DMS53 (cell line): ENCODE measurements at regions not wholly inside any gene's neighbourhood (a gene's known extent, or its start where the extent isn't known, plus 50 kb on each side); places are given as distances from the start of the nearest gene placed in this dataset.
A peak's percentile ranks its signal among the peaks of the same experiment; 100 is the strongest.

Experiments
- DNase-seq: peaks from one replicate; lab custom pipeline; 2025; lab: John Stamatoyannopoulos, UW

GRCh38 chr3:144141496-144141895, 169.9 kb downstream of the DIPK2A start:
- DNase-seq, result no peak

- no peak for DNase-seq
Measured at GRCh38 chr3:144142151-144142840, 170.7 kb downstream of the DIPK2A start.

- DNase-seq, result no peak
Measured at GRCh38 chr3:144148356-144148755, 176.7 kb downstream of the DIPK2A start.

- DNase-seq, result no peak
Measured at GRCh38 chr3:144151983-144152382, 180.4 kb downstream of the DIPK2A start.

- DNase-seq, result no peak
Measured at GRCh38 chr3:144160627-144161026, 189.0 kb downstream of the DIPK2A start.

GRCh38 chr3:144162042-144162441, 190.4 kb downstream of the DIPK2A start:
- DNase-seq, result peak; percentile 86

- no peak for DNase-seq
Measured at GRCh38 chr3:144164352-144164751, 192.7 kb downstream of the DIPK2A start.

- DNase-seq, result no peak
Measured at GRCh38 chr3:144165482-144165881, 193.9 kb downstream of the DIPK2A start.

- no peak for DNase-seq
Measured at GRCh38 chr3:144167634-144168033, 196.0 kb downstream of the DIPK2A start.

GRCh38 chr3:144173491-144173890, 201.9 kb downstream of the DIPK2A start:
- DNase-seq, result no peak

- no peak for DNase-seq
Measured at GRCh38 chr3:144175644-144176425, 204.2 kb downstream of the DIPK2A start.

GRCh38 chr3:144177649-144178048, 206.0 kb downstream of the DIPK2A start:
- no peak for DNase-seq

GRCh38 chr3:144178607-144179006, 207.0 kb downstream of the DIPK2A start:
- DNase-seq, result no peak

GRCh38 chr3:144181062-144181461, 209.4 kb downstream of the DIPK2A start:
- DNase-seq, result no peak

- no peak for DNase-seq
Measured at GRCh38 chr3:144182501-144182900, 210.9 kb downstream of the DIPK2A start.

- DNase-seq, result no peak
Measured at GRCh38 chr3:144185276-144185675, 213.7 kb downstream of the DIPK2A start.

- DNase-seq, result no peak
Measured at GRCh38 chr3:144187531-144188210, 216.0 kb downstream of the DIPK2A start.

- no peak for DNase-seq
Measured at GRCh38 chr3:144189044-144189443, 217.4 kb downstream of the DIPK2A start.

GRCh38 chr3:144197116-144197515, 225.5 kb downstream of the DIPK2A start:
- DNase-seq, result no peak

- DNase-seq, result peak; percentile 90
Measured at GRCh38 chr3:144197582-144197981, 226.0 kb downstream of the DIPK2A start.

- peak; percentile 8 for DNase-seq
Measured at GRCh38 chr3:144200004-144200403, 228.4 kb downstream of the DIPK2A start.

- no peak for DNase-seq
Measured at GRCh38 chr3:144200466-144200865, 228.8 kb downstream of the DIPK2A start.

GRCh38 chr3:144221761-144222160, 250.1 kb downstream of the DIPK2A start:
- DNase-seq, result no peak
